ENCODE measurements at regions not wholly inside any gene's neighbourhood (a gene's known extent, or its start where the extent isn't known, plus 50 kb on each side); places are given as distances from the start of the nearest gene placed in this dataset.

GRCh38 chr2:125942585-125943424, 713.2 kb upstream of the GYPC start:
- no peak for TF ChIP-seq CREB1 (IDR thresholded peaks at IDR 0.05; ENCODE audit: low read depth)
- no peak for TF ChIP-seq CTCF (IDR thresholded peaks at IDR 0.05 in 2 of 3, conservative IDR thresholded peaks at IDR 0.05 in 1 of 3; ENCODE audit: control insufficient read depth in 2 of 3, extremely low read depth in 1 of 3, insufficient read depth in 1 of 3, low read depth in 3 of 3, low read length in 3 of 3)
- no peak for TF ChIP-seq ZZZ3 (IDR thresholded peaks at IDR 0.05; ENCODE audit: control insufficient read depth, insufficient read length, low read depth)
- TF ChIP-seq RELA (IDR thresholded peaks at IDR 0.05; ENCODE audit: borderline replicate concordance, partially characterized antibody), result no peak
- no peak for TF ChIP-seq BHLHE40 (IDR thresholded peaks at IDR 0.05; ENCODE audit: borderline replicate concordance in 1 of 2, low read depth in 2 of 2, low read length in 1 of 2)
- no peak for TF ChIP-seq ETV6 (conservative IDR thresholded peaks at IDR 0.05 in 1 of 2, IDR thresholded peaks at IDR 0.05 in 1 of 2; ENCODE audit: borderline replicate concordance in 1 of 2, low read depth in 1 of 2)
- TF ChIP-seq EP300 (IDR thresholded peaks at IDR 0.05; ENCODE audit: borderline replicate concordance in 1 of 2, control insufficient read depth in 1 of 2, low read depth in 2 of 2, low read length in 2 of 2), result no peak
- TF ChIP-seq POLR2A (IDR thresholded peaks at IDR 0.05; ENCODE audit: low read depth, low read length), result no peak
- no peak for TF ChIP-seq ZSCAN29 (IDR thresholded peaks at IDR 0.05)
- TF ChIP-seq PBX3 (IDR thresholded peaks at IDR 0.05; ENCODE audit: insufficient replicate concordance, low read depth, low read length), result no peak

Measured in GM12878 (cell line).